PC-9 (cell line): ENCODE measurements at regions not wholly inside any gene's neighbourhood (a gene's known extent, or its start where the extent isn't known, plus 50 kb on each side); places are given as distances from the start of the nearest gene placed in this dataset.

Experiments used
- CTCF ChIP-seq: fragments of 200-600 bp; sonication (generic); conservative IDR thresholded peaks from 2 replicates; pipeline ENCODE4 v1.6.1; 2017; ENCODE audit warnings: mixed run types, antibody characterized with exemption, mild to moderate bottlenecking, moderate library complexity
- EZH2 ChIP-seq: fragments of 200-600 bp; sonication (generic); IDR thresholded peaks from 2 replicates; pipeline ENCODE4 v1.8.0; 2017; ENCODE audit warnings: antibody characterized with exemption, low read depth

- TF ChIP-seq CTCF (no peak), EZH2 (peak; percentile 55)
These were observed 129.7 kb downstream of the PHETA1 start for GRCh38 chr12:111239235-111239634.
